ENCODE measurements at regions not wholly inside any gene's neighbourhood (a gene's known extent, or its start where the extent isn't known, plus 50 kb on each side); places are given as distances from the start of the nearest gene placed in this dataset.

DNA sequence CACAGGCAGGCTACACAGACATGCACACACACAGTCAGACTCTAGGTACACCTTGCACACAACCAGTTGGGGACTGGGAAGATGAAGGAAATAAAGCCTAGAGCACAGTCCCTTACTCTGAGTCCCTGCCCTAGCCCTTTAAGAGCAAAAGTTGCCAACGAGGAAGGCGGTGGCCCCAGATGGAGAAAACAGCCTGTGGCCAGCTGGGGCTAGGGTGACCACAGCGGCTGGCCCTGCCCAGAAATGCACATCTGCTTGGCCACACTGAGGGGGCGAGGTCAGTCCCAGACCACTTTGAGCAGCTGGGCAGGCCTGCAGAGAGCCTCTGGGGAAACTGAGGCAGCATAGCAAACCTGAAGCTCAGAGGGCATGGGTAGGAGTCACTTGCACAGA lies 52.3 kb downstream of the PTPRS start:
- TF ChIP-seq, protein P1, sequence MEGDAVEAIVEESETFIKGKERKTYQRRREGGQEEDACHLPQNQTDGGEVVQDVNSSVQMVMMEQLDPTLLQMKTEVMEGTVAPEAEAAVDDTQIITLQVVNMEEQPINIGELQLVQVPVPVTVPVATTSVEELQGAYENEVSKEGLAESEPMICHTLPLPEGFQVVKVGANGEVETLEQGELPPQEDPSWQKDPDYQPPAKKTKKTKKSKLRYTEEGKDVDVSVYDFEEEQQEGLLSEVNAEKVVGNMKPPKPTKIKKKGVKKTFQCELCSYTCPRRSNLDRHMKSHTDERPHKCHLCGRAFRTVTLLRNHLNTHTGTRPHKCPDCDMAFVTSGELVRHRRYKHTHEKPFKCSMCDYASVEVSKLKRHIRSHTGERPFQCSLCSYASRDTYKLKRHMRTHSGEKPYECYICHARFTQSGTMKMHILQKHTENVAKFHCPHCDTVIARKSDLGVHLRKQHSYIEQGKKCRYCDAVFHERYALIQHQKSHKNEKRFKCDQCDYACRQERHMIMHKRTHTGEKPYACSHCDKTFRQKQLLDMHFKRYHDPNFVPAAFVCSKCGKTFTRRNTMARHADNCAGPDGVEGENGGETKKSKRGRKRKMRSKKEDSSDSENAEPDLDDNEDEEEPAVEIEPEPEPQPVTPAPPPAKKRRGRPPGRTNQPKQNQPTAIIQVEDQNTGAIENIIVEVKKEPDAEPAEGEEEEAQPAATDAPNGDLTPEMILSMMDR (IDR thresholded peaks at IDR 0.05; ENCODE audit: insufficient read depth, low read depth, low read length) = no peak
- no peak for TF ChIP-seq EZH2 (IDR thresholded peaks at IDR 0.05; ENCODE audit: insufficient read depth, low read length)

Data from astrocyte (in vitro differentiated cells and primary cell).